Aorta (tissue), 5 donors: ENCODE measurements at regions not wholly inside any gene's neighbourhood (a gene's known extent, or its start where the extent isn't known, plus 50 kb on each side); places are given as distances from the start of the nearest gene placed in this dataset.

Source experiments
- ATAC-seq: fragments of 200-7000 bp; cut with Tn5 transposase; one replicate; pipeline ENCODE4 v1.9.1; 2022; ENCODE audit warnings: moderate library complexity; ENCODE audit not compliant: low FRiP score
- DNase-seq, 2 donors: peaks; one replicate each; pipeline ENCODE4 v3.0.0-alpha.2; 2020
- H3K27ac ChIP-seq, 2 donors: one replicate each; pipeline ENCODE4 v1.5.1; 2013; ENCODE audit warnings: low read length in 2 of 2, mild to moderate bottlenecking in 2 of 2, moderate library complexity in 2 of 2, control low read depth in 1 of 2, inconsistent platforms in 1 of 2, low read depth in 1 of 2
- H3K27me3 ChIP-seq, 2 donors: one replicate each; pipeline ENCODE4 v1.6.1; 2013; ENCODE audit warnings: control low read depth in 1 of 2, low read length in 1 of 2, mild to moderate bottlenecking in 1 of 2, moderate library complexity in 1 of 2; ENCODE audit not compliant: insufficient read depth in 2 of 2, control insufficient read depth in 1 of 2
- H3K36me3 ChIP-seq, 2 donors: one replicate each; pipeline ENCODE4 v1.6.1; 2013; ENCODE audit warnings: control low read depth in 1 of 2, low read length in 1 of 2, mild to moderate bottlenecking in 1 of 2; ENCODE audit not compliant: insufficient read depth in 2 of 2, control insufficient read depth in 1 of 2
- H3K4me1 ChIP-seq, 2 donors: one replicate each; pipeline ENCODE4 v1.6.1; 2013; ENCODE audit warnings: low read length in 2 of 2, control low read depth in 1 of 2, mild to moderate bottlenecking in 1 of 2, moderate library complexity in 1 of 2; ENCODE audit not compliant: insufficient read depth in 2 of 2, control insufficient read depth in 1 of 2
- H3K4me3 ChIP-seq, 2 donors: one replicate each; pipeline ENCODE4 v1.5.1; 2013; ENCODE audit warnings: low read length in 2 of 2, control low read depth in 1 of 2, mild to moderate bottlenecking in 1 of 2
- H3K9me3 ChIP-seq: one replicate; pipeline ENCODE4 v1.6.1; 2013; ENCODE audit warnings: mild to moderate bottlenecking, low read length; ENCODE audit not compliant: control insufficient read depth
- WGBS, 2 donors: extraction: QIAGEN DNeasy Blood & Tissue Kit; methylation state at CpG; one replicate each; pipeline ENCODE4 v1.1.7; 2013; 5-methylcytosine and 5-hydroxymethylcytosine counted together
- intact Hi-C, 2 donors: fragments of 100-400 bp; cut with DNase I; formaldehyde crosslinking; loops; one replicate each; pipeline versions ENCODE4 v1.14.2 to v1.15.0; 2022
- donor health status: healthy with polysubstance abuse.
- donor health status: Bipolar disorder and iron deficiency.
- donor health status: DM: no; HTN: no; CAD: no.
- donor health status: DM: no; HTN: no; CAD: no.
- donor health status: DM: yes; HTN: yes; CAD: no.

DNA sequence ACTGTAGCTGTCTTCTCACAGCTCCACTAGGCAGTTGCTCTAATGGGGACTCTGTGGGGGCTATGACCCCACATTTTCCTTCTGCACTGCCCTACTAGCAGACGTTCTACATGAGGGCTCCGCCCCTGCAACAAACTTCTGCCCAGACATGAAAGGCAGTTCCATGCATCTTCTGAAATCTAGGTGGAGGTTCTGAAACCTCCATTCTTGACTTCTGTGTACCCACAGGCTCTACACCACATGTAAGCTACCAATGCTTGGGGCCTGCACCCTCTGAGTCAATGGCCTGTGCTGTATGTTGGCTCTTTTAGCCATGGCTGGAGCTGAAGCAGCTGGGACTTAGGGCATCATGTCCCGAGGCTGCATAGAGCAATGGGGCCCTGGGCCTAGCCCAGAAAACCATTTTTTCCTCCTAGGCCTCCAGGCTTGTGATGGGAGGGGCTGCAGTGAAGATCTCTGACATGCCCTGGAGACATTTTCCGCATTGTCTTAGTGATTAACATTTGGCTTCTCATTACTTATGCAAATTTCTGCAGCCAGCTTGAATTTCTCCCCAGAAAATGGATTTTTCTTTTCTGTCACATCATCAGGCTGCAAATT lies 123.0 kb downstream of the MYCN start:
- ATAC-seq (no peak), DNase-seq (no peak)
- H3K4me3 ChIP-seq: no peak overlapping the region
- H3K9me3 ChIP-seq: peaks cover 2% of the 10 kb centered on the region
- H3K4me1 ChIP-seq: no peaks in the 10 kb centered on the region
- no peaks in the 10 kb centered on the region for H3K27me3 ChIP-seq
- no peaks in the 10 kb centered on the region for H3K36me3 ChIP-seq
- 75 to 88% methylated on average over 4 of the region's 4 CpGs for WGBS, 2 donors
- no peak overlapping the region for H3K27ac ChIP-seq
- intact Hi-C loops: no loop called here

DNA sequence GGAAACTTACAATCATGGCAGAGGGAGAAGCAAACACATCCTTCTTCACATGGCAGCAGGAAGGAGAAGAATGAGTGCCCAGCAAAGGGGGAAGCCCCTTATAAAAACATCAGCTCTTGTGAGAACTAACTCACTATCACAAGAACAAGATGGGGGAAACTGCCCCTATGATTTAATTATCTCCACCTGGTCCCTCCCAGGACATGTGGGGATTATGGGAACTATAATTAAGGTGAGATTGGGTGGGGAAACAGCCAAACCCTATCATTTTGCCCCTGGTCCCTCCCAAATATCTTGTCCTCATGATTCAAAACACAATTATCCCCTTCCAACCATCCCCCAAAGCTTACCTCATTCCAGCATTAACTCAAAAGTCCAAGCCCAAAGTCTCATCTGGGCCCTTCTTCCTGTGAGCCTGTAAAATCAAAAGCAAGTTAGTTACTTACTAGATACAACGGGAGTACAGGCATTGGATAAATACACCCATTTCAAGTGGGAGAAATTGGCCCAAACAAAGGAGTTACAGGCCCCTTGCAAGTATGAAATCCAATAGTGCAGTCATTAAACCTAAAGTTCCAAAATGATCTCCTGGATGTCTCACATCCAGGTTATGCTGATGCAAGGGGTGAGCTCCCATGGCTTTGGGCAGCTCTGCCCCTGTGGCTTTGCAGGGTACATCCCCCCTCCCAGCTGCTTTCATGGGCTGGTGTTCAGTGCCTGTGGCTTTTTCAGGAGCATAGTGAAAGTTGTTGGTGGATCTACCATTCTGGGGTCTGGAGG lies 122.3 kb downstream of the MYCN start:
- Histone ChIP-seq H3K4me1 (no peaks in the 10 kb centered on the region), H3K27me3 (no peaks in the 10 kb centered on the region), H3K9me3 (peaks cover 2% of the 10 kb centered on the region), H3K36me3 (no peaks in the 10 kb centered on the region), H3K27ac (no peak overlapping the region), H3K4me3 (no peak overlapping the region)
- no peak for ATAC-seq
- WGBS, 2 donors: 51 to 54% methylated on average over 1 of the region's 1 CpG
- intact Hi-C loops: no loop called here
- no peak for DNase-seq

DNA sequence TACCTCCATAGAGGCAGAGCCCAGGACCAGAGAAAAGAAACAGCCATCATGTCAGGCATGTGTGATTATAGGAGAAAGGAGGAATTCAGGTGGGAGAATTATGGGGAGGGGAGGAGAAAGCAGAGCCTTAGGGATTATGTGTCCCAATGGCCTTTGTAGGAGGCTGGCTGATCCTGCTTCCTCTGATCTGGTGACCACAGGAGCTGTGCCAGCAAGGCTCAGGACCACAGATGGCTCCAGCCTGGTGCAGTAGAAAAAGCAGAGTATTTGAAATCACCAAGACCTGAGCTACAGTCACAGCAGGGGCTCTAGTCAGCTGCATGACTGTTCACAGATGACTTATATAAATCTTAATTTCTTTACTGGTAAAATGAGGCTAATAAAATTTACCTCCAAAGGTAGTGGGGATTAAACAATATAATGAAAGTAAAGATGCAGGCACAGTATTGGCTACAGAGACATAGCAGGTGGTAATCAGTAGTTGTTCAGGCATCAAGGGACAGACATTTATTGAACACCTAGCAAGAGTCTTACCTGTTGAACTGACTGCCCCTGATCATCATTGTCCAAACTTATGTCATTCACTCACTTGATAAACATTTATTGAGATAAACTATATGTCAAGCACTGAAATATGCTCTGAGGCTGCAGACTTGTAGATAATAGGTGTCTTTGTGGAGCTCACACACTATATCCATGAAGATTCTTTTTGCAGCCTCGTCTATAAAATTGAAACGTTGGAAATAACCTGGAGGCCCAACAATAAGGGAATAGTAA lies 121.3 kb downstream of the MYCN start:
- no peak for ATAC-seq
- Histone ChIP-seq H3K4me3 (no peak overlapping the region), H3K27ac (no peak overlapping the region), H3K9me3 (peaks cover 2% of the 10 kb centered on the region), H3K4me1 (no peaks in the 10 kb centered on the region), H3K27me3 (no peaks in the 10 kb centered on the region), H3K36me3 (no peaks in the 10 kb centered on the region)
- DNase-seq: no peak
- intact Hi-C loops: no loop called here
- WGBS, 2 donors: 63 to 64% methylated on average over 2 of the region's 2 CpGs

DNA sequence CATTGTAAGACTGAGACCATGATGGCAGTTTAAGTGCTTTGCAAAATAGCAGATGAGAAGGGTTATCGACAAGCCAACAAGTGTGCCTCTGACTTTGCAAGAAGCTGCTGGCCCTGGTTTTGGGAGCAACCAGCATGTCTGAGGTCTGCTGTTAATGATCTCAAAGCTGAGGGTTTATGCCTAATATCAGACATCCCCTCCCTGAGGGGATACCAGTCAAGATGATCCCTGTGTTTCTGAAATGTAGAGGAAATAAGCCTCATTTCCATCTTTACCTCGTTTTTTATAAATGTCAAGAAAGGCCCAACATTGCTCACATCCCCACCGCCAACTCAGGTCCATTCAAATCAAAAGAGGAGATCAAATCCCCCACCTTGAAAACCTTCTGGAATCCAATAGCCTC lies 120.6 kb downstream of the MYCN start:
- 70 to 76% methylated on average over 3 of the region's 3 CpGs for WGBS, 2 donors
- intact Hi-C loops: no loop called here
- H3K4me3 ChIP-seq: no peak overlapping the region
- ATAC-seq (no peak), DNase-seq (no peak)
- H3K27ac ChIP-seq: no peak overlapping the region
- no peaks in the 10 kb centered on the region for H3K36me3 ChIP-seq
- peaks cover 2% of the 10 kb centered on the region for H3K9me3 ChIP-seq
- no peaks in the 10 kb centered on the region for H3K4me1 ChIP-seq
- no peaks in the 10 kb centered on the region for H3K27me3 ChIP-seq

DNA sequence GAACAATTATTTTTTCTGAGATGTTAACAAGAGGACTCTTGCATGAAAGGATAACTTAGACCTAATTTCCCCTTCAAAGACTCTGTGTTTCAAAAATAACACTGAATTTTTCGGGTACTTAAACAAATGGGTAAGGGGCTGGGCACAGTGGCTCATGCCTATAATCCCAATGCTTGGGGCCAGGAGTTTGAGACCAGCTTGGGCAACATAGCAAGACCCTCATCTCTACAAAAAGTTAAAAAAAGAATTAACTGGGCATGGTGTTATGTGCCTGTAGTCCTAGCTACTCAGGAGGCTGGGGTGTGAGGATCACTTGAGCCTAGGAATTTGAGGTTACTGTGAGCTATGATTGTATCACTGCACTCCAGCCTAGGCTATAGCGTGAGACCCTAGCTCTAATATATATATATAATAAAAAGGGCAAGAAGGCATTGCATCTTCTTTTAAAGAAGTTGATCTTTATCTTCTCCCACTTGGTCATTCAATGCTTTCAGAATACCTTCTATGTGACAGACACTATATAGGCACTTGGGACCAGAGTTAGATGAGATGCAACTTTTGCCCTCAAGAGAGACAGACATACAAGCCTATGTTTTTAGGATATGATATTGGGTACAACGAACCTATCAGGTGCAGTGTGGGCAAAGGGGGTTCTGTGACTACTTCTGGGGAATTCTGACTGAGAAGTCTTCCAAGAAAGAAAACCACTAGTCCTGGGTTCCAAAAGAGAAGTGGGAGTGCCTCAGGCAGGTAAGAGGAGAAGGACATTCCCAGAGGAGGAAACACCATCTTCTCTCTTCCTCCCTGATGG lies 120.0 kb downstream of the MYCN start:
- peaks cover 2% of the 10 kb centered on the region for H3K9me3 ChIP-seq
- H3K36me3 ChIP-seq: no peaks in the 10 kb centered on the region
- 76 to 79% methylated on average over 3 of the region's 3 CpGs for WGBS, 2 donors
- no peak overlapping the region for H3K4me3 ChIP-seq
- ATAC-seq (no peak), DNase-seq (no peak)
- H3K27ac ChIP-seq: no peak overlapping the region
- intact Hi-C loops: no loop called here
- no peaks in the 10 kb centered on the region for H3K27me3 ChIP-seq
- H3K4me1 ChIP-seq: no peaks in the 10 kb centered on the region

DNA sequence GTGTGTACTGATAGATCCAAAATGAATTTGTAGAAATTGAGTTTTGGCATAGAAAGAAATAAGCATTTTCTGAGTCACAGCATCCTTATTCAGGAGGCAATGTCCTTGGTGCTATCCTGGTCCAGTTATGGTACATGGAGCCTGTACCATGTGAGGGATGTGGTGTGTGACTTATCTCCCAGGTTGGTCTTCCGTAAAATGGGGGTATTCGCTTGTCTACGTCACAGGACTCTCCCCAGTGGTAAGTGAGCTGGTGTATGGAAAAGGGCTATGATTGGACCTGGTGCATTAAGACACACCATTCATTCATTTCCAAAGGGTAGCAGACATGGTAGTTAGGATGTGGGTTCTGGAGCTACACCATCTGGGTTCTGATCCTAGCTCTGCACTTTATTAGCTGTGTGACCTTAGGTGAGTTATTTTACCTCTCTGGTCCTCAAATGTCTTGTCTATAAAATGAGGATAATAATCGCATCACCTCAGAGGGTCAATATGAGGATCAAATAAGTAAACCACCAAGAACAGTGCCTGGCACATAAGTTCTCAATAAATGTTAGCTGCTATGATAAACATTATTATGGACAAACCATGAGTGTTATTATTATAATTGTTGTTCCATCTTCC lies 119.2 kb downstream of the MYCN start:
- no peaks in the 10 kb centered on the region for H3K36me3 ChIP-seq
- H3K4me3 ChIP-seq: no peak overlapping the region
- no peak for DNase-seq
- intact Hi-C loops: no loop called here
- H3K27ac ChIP-seq: no peak overlapping the region
- H3K4me1 ChIP-seq: no peaks in the 10 kb centered on the region
- H3K27me3 ChIP-seq: no peaks in the 10 kb centered on the region
- no peak for ATAC-seq
- 93 to 94% methylated on average over 4 of the region's 4 CpGs for WGBS, 2 donors
- H3K9me3 ChIP-seq: peaks cover 2% of the 10 kb centered on the region

DNA sequence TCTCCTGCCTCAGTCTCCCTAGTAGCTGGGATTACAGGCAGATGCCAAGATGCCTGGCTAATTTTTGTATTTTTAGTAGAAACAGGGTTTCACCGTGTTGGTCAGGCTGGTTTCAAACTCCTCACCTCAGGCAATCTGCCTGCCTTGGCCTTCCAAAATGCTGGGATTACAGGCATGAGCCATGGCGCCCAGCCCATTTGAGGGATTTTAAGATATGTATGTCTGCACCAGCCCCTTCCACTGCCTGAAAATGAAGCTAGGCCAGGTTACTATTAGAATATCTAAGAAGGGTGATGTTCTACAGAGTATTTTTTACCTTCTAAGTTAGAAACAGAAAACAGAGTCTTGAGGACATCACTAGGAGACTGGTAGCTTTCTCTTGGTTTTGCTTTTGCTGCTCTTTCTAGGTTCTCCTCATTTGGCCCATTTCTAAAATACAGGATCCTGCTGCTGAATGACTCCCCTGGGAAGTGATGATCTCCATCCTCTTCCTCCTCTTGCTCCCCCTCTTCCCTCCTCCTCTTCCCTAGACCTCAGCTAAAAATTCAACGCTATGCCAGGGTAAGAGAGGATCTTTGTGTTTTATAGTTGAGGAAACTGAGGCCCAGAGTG lies 118.5 kb downstream of the MYCN start:
- intact Hi-C loops: no loop called here
- H3K36me3 ChIP-seq: no peaks in the 10 kb centered on the region

DNA sequence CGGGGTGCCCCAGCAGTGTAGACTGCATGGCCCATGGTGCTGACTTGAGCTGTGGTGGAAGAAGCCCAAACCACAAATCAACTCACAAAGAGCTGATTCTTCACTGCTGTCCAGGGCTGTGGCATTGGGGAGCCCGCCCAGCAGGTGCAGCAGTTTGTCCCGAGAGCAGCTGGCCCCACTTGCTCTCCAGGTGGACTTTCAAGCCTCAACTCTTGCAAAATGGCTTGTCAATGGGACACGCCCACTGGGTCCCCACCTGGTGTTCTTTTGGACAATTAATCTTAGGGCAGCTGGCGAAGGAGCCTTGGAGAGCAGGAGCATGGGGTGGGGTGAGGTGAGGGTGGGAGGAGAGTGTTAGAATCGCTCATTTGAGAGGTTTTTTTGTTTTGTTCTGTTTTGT lies 117.9 kb downstream of the MYCN start:
- Histone ChIP-seq H3K27me3 (no peaks in the 10 kb centered on the region), H3K27ac (no peak overlapping the region), H3K4me3 (no peak overlapping the region), H3K9me3 (peaks cover 2% of the 10 kb centered on the region), H3K4me1 (no peaks in the 10 kb centered on the region), H3K36me3 (no peaks in the 10 kb centered on the region)
- ATAC-seq (no peak), DNase-seq (no peak)
- intact Hi-C loops: no loop called here
- 73 to 77% methylated on average over 6 of the region's 6 CpGs for WGBS, 2 donors

More for the DNA sequence above, 118.5 kb downstream of the MYCN start:
- DNase-seq (no peak), ATAC-seq (no peak)
- Histone ChIP-seq H3K27me3 (no peaks in the 10 kb centered on the region), H3K9me3 (peaks cover 2% of the 10 kb centered on the region), H3K4me1 (no peaks in the 10 kb centered on the region), H3K27ac (no peak overlapping the region), H3K4me3 (no peak overlapping the region)
- 85 to 87% methylated on average over 3 of the region's 3 CpGs for WGBS, 2 donors
